ENCODE measurements at regions not wholly inside any gene's neighbourhood (a gene's known extent, or its start where the extent isn't known, plus 50 kb on each side); places are given as distances from the start of the nearest gene placed in this dataset.

- TF ChIP-seq SIN3A (IDR thresholded peaks at IDR 0.05; ENCODE audit: borderline replicate concordance, low read depth, low read length): no peak
- no peak for TF ChIP-seq HIVEP1 (CRISPR knock-in tag; IDR thresholded peaks at IDR 0.05)
- TF ChIP-seq IKZF5 (CRISPR knock-in tag; IDR thresholded peaks at IDR 0.05): no peak
- no peak for TF ChIP-seq PITX1 (CRISPR knock-in tag; IDR thresholded peaks at IDR 0.05)
- TF ChIP-seq ATF4 (CRISPR knock-in tag; IDR thresholded peaks at IDR 0.05): no peak
- no peak for TF ChIP-seq PRPF4 (IDR thresholded peaks at IDR 0.05; ENCODE audit: low read depth, low read length, poor library complexity, severe bottlenecking)
- TF ChIP-seq ZNF652 (CRISPR knock-in tag; IDR thresholded peaks at IDR 0.05; ENCODE audit: borderline replicate concordance, low read depth): no peak
- TF ChIP-seq ZXDC (CRISPR knock-in tag; IDR thresholded peaks at IDR 0.05): no peak
- TF ChIP-seq NR2F2 (IDR thresholded peaks at IDR 0.05; ENCODE audit: borderline replicate concordance, low read depth): no peak
- TF ChIP-seq HOXA9 (CRISPR knock-in tag; IDR thresholded peaks at IDR 0.05; ENCODE audit: borderline replicate concordance): no peak
- no peak for TF ChIP-seq ZKSCAN1 (IDR thresholded peaks at IDR 0.05; ENCODE audit: low read length)
Observed at GRCh38 chrX:95058815-95059214, 1384.8 kb downstream of the FAM133A start (continued).

Data from HepG2 (cell line).